ENCODE measurements at regions not wholly inside any gene's neighbourhood (a gene's known extent, or its start where the extent isn't known, plus 50 kb on each side); places are given as distances from the start of the nearest gene placed in this dataset.

DNA sequence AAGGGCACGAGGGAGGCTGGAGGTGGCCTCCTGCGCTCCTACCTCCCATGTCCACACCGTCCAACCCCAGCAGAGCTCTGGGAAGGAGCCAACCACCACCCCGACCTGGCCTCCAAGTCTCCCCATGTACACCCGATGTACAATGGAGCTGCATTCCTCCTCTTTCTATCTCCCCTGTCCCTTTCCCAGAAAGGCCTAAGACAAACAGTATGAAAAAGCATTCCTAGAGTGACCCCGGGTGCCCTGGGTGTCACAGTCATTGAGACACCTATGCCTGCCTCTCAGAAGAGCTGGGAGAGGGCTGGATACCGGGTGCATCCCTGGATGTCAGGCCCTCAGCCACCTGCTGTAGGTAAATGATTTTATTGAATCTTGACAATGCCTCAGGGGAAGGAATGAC lies 248.1 kb downstream of the EMX2 start:
- TF ChIP-seq EZH2 (IDR thresholded peaks at IDR 0.05; ENCODE audit: borderline replicate concordance, low read depth, low read length, poor library complexity, severe bottlenecking) (no peak), CTCF (conservative IDR thresholded peaks at IDR 0.05; ENCODE audit: low read depth, low read length) (no peak)
- ChIA-PET CTCF (no interaction called here), POLR2A (ENCODE audit: low non-redundant PET) (no interaction called here)
- Histone ChIP-seq H3K4me3 (ENCODE audit: low read depth, low read length, poor library complexity, severe bottlenecking) (no peak overlapping the region), H3K27me3 (replicated peaks; ENCODE audit: insufficient read depth, low read depth, low read length, poor library complexity) (peaks cover 76% of the 10 kb centered on the region), H3K4me1 (ENCODE audit: insufficient read depth, low read length, poor library complexity, severe bottlenecking) (no peaks in the 10 kb centered on the region), H3K36me3 (ENCODE audit: insufficient read depth, low read length, poor library complexity, severe bottlenecking) (no peaks in the 10 kb centered on the region), H3K9me3 (ENCODE audit: low read depth, low read length, poor library complexity, severe bottlenecking) (no peaks in the 10 kb centered on the region), H3K27ac (ENCODE audit: low read depth, low read length, poor library complexity, severe bottlenecking) (no peak overlapping the region)
- BruUV-seq (replicated peaks) = no TSS peak
- intact Hi-C loops (cut with micrococcal nuclease; ENCODE audit: unreplicated experiment) = no loop called here
- DNase-seq (ENCODE audit: low spot score) = no peak

DNA sequence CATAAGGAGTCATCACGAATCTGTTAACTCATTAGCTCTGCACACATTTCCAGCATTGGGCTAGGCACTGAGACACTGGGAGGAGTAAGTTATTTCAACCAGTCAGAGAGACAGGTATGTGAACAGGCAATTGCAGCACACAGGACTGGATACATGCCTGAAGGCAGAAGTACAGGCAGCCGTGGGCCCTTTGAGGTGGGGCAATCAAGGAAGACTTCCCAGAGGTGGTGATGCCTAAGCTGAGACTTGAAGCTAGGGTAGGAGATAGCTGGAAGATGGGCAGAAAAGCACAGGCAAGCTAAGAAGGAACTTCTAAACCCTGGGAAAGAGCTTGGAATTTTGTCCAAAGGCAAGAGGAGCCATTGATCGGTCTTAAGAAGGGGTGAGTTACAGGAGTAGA lies 249.7 kb downstream of the EMX2 start:
- H3K4me3 ChIP-seq (ENCODE audit: low read depth, low read length, poor library complexity, severe bottlenecking) = no peak overlapping the region
- H3K9me3 ChIP-seq (ENCODE audit: low read depth, low read length, poor library complexity, severe bottlenecking) = no peaks in the 10 kb centered on the region
- no peaks in the 10 kb centered on the region for H3K4me1 ChIP-seq (ENCODE audit: insufficient read depth, low read length, poor library complexity, severe bottlenecking)
- intact Hi-C loops (cut with micrococcal nuclease; ENCODE audit: unreplicated experiment) = no loop called here
- peaks cover 86% of the 10 kb centered on the region for H3K27me3 ChIP-seq (replicated peaks; ENCODE audit: insufficient read depth, low read depth, low read length, poor library complexity)
- POLR2A ChIA-PET (ENCODE audit: low non-redundant PET) = no interaction called here
- no TSS peak for BruUV-seq (replicated peaks)
- H3K36me3 ChIP-seq (ENCODE audit: insufficient read depth, low read length, poor library complexity, severe bottlenecking) = no peaks in the 10 kb centered on the region
- CTCF ChIA-PET = no interaction called here
- no peak for DNase-seq (ENCODE audit: low spot score)
- H3K27ac ChIP-seq (ENCODE audit: low read depth, low read length, poor library complexity, severe bottlenecking) = no peak overlapping the region
- TF ChIP-seq EZH2 (IDR thresholded peaks at IDR 0.05; ENCODE audit: borderline replicate concordance, low read depth, low read length, poor library complexity, severe bottlenecking) (no peak), CTCF (conservative IDR thresholded peaks at IDR 0.05; ENCODE audit: low read depth, low read length) (no peak)

- H3K9me3 ChIP-seq (ENCODE audit: low read depth, low read length, poor library complexity, severe bottlenecking) = no peaks in the 10 kb centered on the region
- no peak overlapping the region for H3K27ac ChIP-seq (ENCODE audit: low read depth, low read length, poor library complexity, severe bottlenecking)
- no peak for DNase-seq (ENCODE audit: low spot score)
- intact Hi-C loops (cut with micrococcal nuclease; ENCODE audit: unreplicated experiment) = no loop called here
- no peak overlapping the region for H3K4me3 ChIP-seq (ENCODE audit: low read depth, low read length, poor library complexity, severe bottlenecking)
- TF ChIP-seq EZH2 (IDR thresholded peaks at IDR 0.05; ENCODE audit: borderline replicate concordance, low read depth, low read length, poor library complexity, severe bottlenecking) (no peak), CTCF (conservative IDR thresholded peaks at IDR 0.05; ENCODE audit: low read depth, low read length) (no peak)
- ChIA-PET CTCF (no interaction called here), POLR2A (ENCODE audit: low non-redundant PET) (no interaction called here)
- H3K27me3 ChIP-seq (replicated peaks; ENCODE audit: insufficient read depth, low read depth, low read length, poor library complexity) = peaks cover 76% of the 10 kb centered on the region
- H3K36me3 ChIP-seq (ENCODE audit: insufficient read depth, low read length, poor library complexity, severe bottlenecking) = no peaks in the 10 kb centered on the region
- H3K4me1 ChIP-seq (ENCODE audit: insufficient read depth, low read length, poor library complexity, severe bottlenecking) = no peaks in the 10 kb centered on the region
- BruUV-seq (replicated peaks) = no TSS peak
Measured at GRCh38 chr10:117796130-117796745, 250.5 kb downstream of the RAB11FIP2 start.

Measured in A673 (cell line).